H1 (cell line): ENCODE measurements at regions not wholly inside any gene's neighbourhood (a gene's known extent, or its start where the extent isn't known, plus 50 kb on each side); places are given as distances from the start of the nearest gene placed in this dataset.

Source experiments
- CTCF ChIA-PET: fragments of 300-600 bp; sonication (Branson Sonifier 250); formaldehyde crosslinking; loops from one replicate; lab custom pipeline; 2021; ENCODE audit not compliant: partially characterized antibody; lab: Charles Lee
- POLR2A ChIA-PET: fragments of 300-600 bp; sonication (Branson Sonifier 250); formaldehyde crosslinking; loops from one replicate; lab custom pipeline; 2021; ENCODE audit warnings: inconsistent platforms; ENCODE audit not compliant: partially characterized antibody; lab: Charles Lee
- DNase-seq, 2 experiments: peaks; one replicate each; pipeline versions ENCODE4 v3.0.0 to v3.0.0-alpha.2; 2010 to 2022; ENCODE audit warnings: low spot score in 2 of 2, low read depth in 1 of 2, mixed read lengths in 1 of 2
- FAIRE-seq: peaks from 2 replicates; lab custom pipeline; 2011; peaks lifted over from hg19 to GRCh38; lab: Jason Lieb, UNC
- H2AFZ ChIP-seq: 2 replicates; pipeline ENCODE4 v1.8.1; 2012; ENCODE audit warnings: low read length, inconsistent platforms
- H2AK5ac ChIP-seq: 2 replicates; pipeline ENCODE4 v1.6.1; 2013; ENCODE audit warnings: low read depth, low read length
- H2BK120ac ChIP-seq: replicated peaks from 2 replicates; pipeline ENCODE3; 2013; ENCODE audit warnings: low read depth, low read length, inconsistent platforms
- H2BK12ac ChIP-seq: 2 replicates; pipeline ENCODE4 v1.6.1; 2013; ENCODE audit warnings: low read depth, low read length
- H2BK15ac ChIP-seq: 2 replicates; pipeline ENCODE4 v1.6.1; 2013; ENCODE audit warnings: low read length
- H2BK20ac ChIP-seq: 2 replicates; pipeline ENCODE4 v1.6.1; 2013; ENCODE audit warnings: low read length
- H2BK5ac ChIP-seq: 2 replicates; pipeline ENCODE4 v1.6.1; 2013; ENCODE audit warnings: low read depth, low read length
- H3K14ac ChIP-seq: 2 replicates; pipeline ENCODE4 v1.6.1; 2013; ENCODE audit warnings: inconsistent platforms; ENCODE audit not compliant: insufficient read length
- H3K18ac ChIP-seq: 2 replicates; pipeline ENCODE4 v1.6.1; 2013; ENCODE audit warnings: low read length; ENCODE audit errors: extremely low read depth
- H3K23ac ChIP-seq: 2 replicates; pipeline ENCODE4 v1.6.1; 2013; ENCODE audit warnings: inconsistent platforms; ENCODE audit not compliant: insufficient read length
- H3K23me2 ChIP-seq: 2 replicates; pipeline ENCODE4 v1.6.1; 2013; ENCODE audit warnings: low read depth, low read length
- H3K27ac ChIP-seq: 2 replicates; pipeline ENCODE4 v1.6.1; 2011; ENCODE audit warnings: low read depth, low read length, inconsistent platforms
- H3K27me3 ChIP-seq, 4 experiments: replicated peaks in 1 of 4; 1 replicate in 1 of 4; 2 replicates in 3 of 4; pipeline versions ENCODE4 v1.6.1 to v1.8.1; 2011 to 2013; ENCODE audit warnings: low read length in 3 of 4, mild to moderate bottlenecking in 3 of 4, inconsistent platforms in 2 of 4, mixed read lengths in 2 of 4, moderate library complexity in 1 of 4; ENCODE audit not compliant: control insufficient read depth in 3 of 4, insufficient read depth in 3 of 4; ENCODE audit errors: extremely low read depth in 1 of 4
- H3K36me3 ChIP-seq, 4 experiments: 2 replicates each; pipeline versions ENCODE4 v1.6.1 to v1.8.1; 2011 to 2013; ENCODE audit warnings: mild to moderate bottlenecking in 4 of 4, low read length in 3 of 4, moderate library complexity in 2 of 4, control low read depth in 1 of 4, inconsistent platforms in 1 of 4; ENCODE audit not compliant: insufficient read depth in 4 of 4, control insufficient read depth in 2 of 4
- H3K4ac ChIP-seq: replicated peaks from 2 replicates; pipeline ENCODE3; 2013; ENCODE audit warnings: low read length, low read depth, mixed read lengths, inconsistent platforms; ENCODE audit not compliant: insufficient read length
- H3K4me1 ChIP-seq, 4 experiments: replicated peaks in 1 of 4; 1 replicate in 1 of 4; 2 replicates in 3 of 4; pipeline versions ENCODE4 v1.6.1 to v1.8.1; 2011 to 2013; ENCODE audit warnings: low read length in 3 of 4, inconsistent platforms in 2 of 4, mixed read lengths in 1 of 4; ENCODE audit not compliant: insufficient read depth in 4 of 4, control insufficient read depth in 3 of 4
- H3K4me2 ChIP-seq, 2 experiments: 2 replicates each; pipeline versions ENCODE4 v1.6.1 to v1.8.1; 2011 to 2013; ENCODE audit warnings: low read depth in 2 of 2, low read length in 2 of 2, control low read depth in 1 of 2, inconsistent platforms in 1 of 2, mild to moderate bottlenecking in 1 of 2; ENCODE audit not compliant: insufficient read depth in 1 of 2
- H3K4me3 ChIP-seq, 4 experiments: fragments of 200-600, 300-600 bp in 1 of 4; sonication (generic), shearing (Covaris generic), sonication (Bioruptor Twin) in 1 of 4; 2 replicates each; pipeline versions ENCODE4 v1.5.1 to v1.8.1; 2011 to 2016; ENCODE audit warnings: low read length in 4 of 4, low read depth in 3 of 4, control low read depth in 2 of 4, inconsistent platforms in 2 of 4, mild to moderate bottlenecking in 2 of 4, mixed read lengths in 1 of 4, moderate library complexity in 1 of 4; ENCODE audit not compliant: insufficient read depth in 2 of 4; ENCODE audit errors: extremely low read depth in 1 of 4
- H3K56ac ChIP-seq: replicated peaks from 2 replicates; pipeline ENCODE3; 2013; ENCODE audit warnings: low read depth, mild to moderate bottlenecking, mixed read lengths, low read length, inconsistent platforms; ENCODE audit not compliant: insufficient read length
- H3K79me1 ChIP-seq: 2 replicates; pipeline ENCODE4 v1.6.1; 2013; ENCODE audit warnings: low read depth, low read length, control low read depth
- H3K79me2 ChIP-seq, 2 experiments: 2 replicates each; pipeline versions ENCODE4 v1.6.1 to v1.8.1; 2012 to 2013; ENCODE audit warnings: low read length in 2 of 2, mild to moderate bottlenecking in 2 of 2, inconsistent platforms in 1 of 2; ENCODE audit not compliant: insufficient read depth in 2 of 2, control insufficient read depth in 1 of 2
- H3K9ac ChIP-seq, 4 experiments: replicated peaks in 1 of 4; 1 replicate in 1 of 4; 2 replicates in 3 of 4; pipeline versions ENCODE4 v1.6.1 to v1.8.1; 2011 to 2013; ENCODE audit warnings: low read depth in 3 of 4, low read length in 3 of 4, control low read depth in 2 of 4, mild to moderate bottlenecking in 2 of 4, moderate library complexity in 2 of 4, inconsistent platforms in 1 of 4; ENCODE audit errors: extremely low read depth in 1 of 4
- H3K9me3 ChIP-seq, 2 experiments: 2 replicates each; pipeline versions ENCODE4 v1.6.1 to v1.8.1; 2012 to 2013; ENCODE audit warnings: mild to moderate bottlenecking in 2 of 2, moderate library complexity in 2 of 2, control low read depth in 1 of 2, inconsistent platforms in 1 of 2, low read depth in 1 of 2, low read length in 1 of 2, mixed read lengths in 1 of 2; ENCODE audit not compliant: insufficient read depth in 2 of 2
- H4K20me1 ChIP-seq, 2 experiments: replicated peaks in 1 of 2; 2 replicates each; pipeline versions ENCODE3 to v1.8.1; 2011 to 2013; ENCODE audit warnings: inconsistent platforms in 2 of 2, low read length in 2 of 2, mild to moderate bottlenecking in 1 of 2; ENCODE audit not compliant: insufficient read depth in 2 of 2, control insufficient read depth in 1 of 2
- H4K5ac ChIP-seq: 2 replicates; pipeline ENCODE4 v1.6.1; 2013; ENCODE audit warnings: low read length, low read depth, mixed read lengths, inconsistent platforms; ENCODE audit not compliant: insufficient read length
- H4K8ac ChIP-seq: 2 replicates; pipeline ENCODE4 v1.8.0; 2013; ENCODE audit warnings: mild to moderate bottlenecking, moderate library complexity, low read length, inconsistent platforms; ENCODE audit not compliant: insufficient read depth; ENCODE audit errors: extremely low read depth
- H4K91ac ChIP-seq: replicated peaks from 2 replicates; pipeline ENCODE3; 2013; ENCODE audit warnings: low read length, mixed read lengths, inconsistent platforms; ENCODE audit not compliant: insufficient read length
- CBX5 ChIP-seq: fragments of 300-800, 300-1000 bp; sonication (generic); IDR thresholded peaks from 2 replicates; pipeline ENCODE4 v1.7.1; 2016; ENCODE audit warnings: antibody characterized with exemption, low read length, low read depth
- CREB1 ChIP-seq: IDR thresholded peaks from 2 replicates; pipeline ENCODE4 v1.6.1; 2012; ENCODE audit warnings: inconsistent platforms
- GABPA ChIP-seq: IDR thresholded peaks from 2 replicates; pipeline ENCODE4 v1.6.1; 2011; ENCODE audit warnings: mild to moderate bottlenecking, low read length, moderate library complexity, borderline replicate concordance; ENCODE audit not compliant: insufficient read depth
- KDM1A ChIP-seq: fragments of 200-600, 300-600 bp; sonication (generic); IDR thresholded peaks from 2 replicates; pipeline ENCODE4 v1.7.1; 2016; ENCODE audit warnings: mild to moderate bottlenecking, low read length, borderline replicate concordance
- KDM5A ChIP-seq: fragments of 200-600 bp; IDR thresholded peaks from 2 replicates; pipeline ENCODE4 v1.7.1; 2012; ENCODE audit warnings: mild to moderate bottlenecking, low read length, inconsistent platforms, mixed read lengths
- POLR2AphosphoS5 ChIP-seq: IDR thresholded peaks from 2 replicates; pipeline ENCODE4 v1.6.1; 2011; ENCODE audit warnings: low read depth, low read length
- SIRT6 ChIP-seq: IDR thresholded peaks from one replicate; pipeline ENCODE4 v1.7.1; 2012; ENCODE audit warnings: low read length, inconsistent platforms
- SRF ChIP-seq: IDR thresholded peaks from 2 replicates; pipeline ENCODE4 v1.6.1; 2011; ENCODE audit warnings: mild to moderate bottlenecking, low read depth, low read length, moderate library complexity
- WGBS, 2 experiments: shearing (Covaris generic) in 1 of 2; methylation state at CpG; one replicate each; pipeline versions ENCODE4 v1.1.6 to v1.1.7; 2013 to 2015; ENCODE audit warnings: low lambda C conversion rate in 2 of 2, mixed read lengths in 2 of 2, inconsistent platforms in 1 of 2, low coverage in 1 of 2, missing lambda C conversion rate in 1 of 2; ENCODE audit not compliant: insufficient replicate concordance in 2 of 2, insufficient coverage in 1 of 2, insufficient read length in 1 of 2; ENCODE audit errors: extremely low coverage in 1 of 2, missing lambda C conversion rate in 1 of 2; 5-methylcytosine and 5-hydroxymethylcytosine counted together
- TF ChIP-seq, protein P1 (sequence below): IDR thresholded peaks from 2 replicates; pipeline ENCODE4 v1.6.1; 2012; ENCODE audit warnings: inconsistent platforms

DNA sequence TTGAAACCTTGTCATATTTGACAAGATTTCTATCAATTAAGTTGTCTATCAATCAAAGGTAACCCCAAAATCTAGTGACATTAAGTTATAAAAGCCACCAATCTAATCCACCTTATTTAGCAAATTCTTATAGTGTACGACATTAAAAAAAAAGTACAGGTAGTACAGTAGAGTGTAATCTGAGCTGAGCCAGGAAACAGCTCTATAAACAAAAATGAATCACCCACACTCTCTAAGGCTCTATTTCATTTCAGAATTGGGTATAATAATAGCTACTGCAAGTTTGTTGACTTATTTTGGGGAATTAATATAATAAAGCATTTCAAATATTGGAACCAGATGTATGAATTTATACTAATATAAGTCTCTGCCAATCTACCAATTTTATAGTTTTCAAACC is 342.4 kb upstream of the FLRT2 start:
- Histone ChIP-seq H3K56ac (no peak overlapping the region), H3K79me2 (no peaks in the 10 kb centered on the region), H4K91ac (no peak overlapping the region), H2BK15ac (no peak overlapping the region), H3K18ac (no peak overlapping the region), H2BK20ac (no peak overlapping the region), H2BK12ac (no peak overlapping the region), H2BK5ac (no peak overlapping the region), H3K9me3 (no peaks in the 10 kb centered on the region), H2BK120ac (no peak overlapping the region), H3K36me3 (no peaks in the 10 kb centered on the region), H3K27ac (no peak overlapping the region), H3K4me3 (no peak overlapping the region), H3K4ac (no peak overlapping the region), H4K8ac (no peak overlapping the region), H3K79me1 (no peaks in the 10 kb centered on the region), H3K27me3 (no peaks in the 10 kb centered on the region), H3K23me2 (no peaks in the 10 kb centered on the region), H4K5ac (no peak overlapping the region), H2AFZ (no peak overlapping the region), H3K9ac (no peak overlapping the region), H2AK5ac (no peak overlapping the region), H3K23ac (no peak overlapping the region), H3K4me1 (no peaks in the 10 kb centered on the region), H4K20me1 (no peaks in the 10 kb centered on the region), H3K4me2 (no peak overlapping the region), H3K14ac (no peak overlapping the region)
- no peak for DNase-seq
- WGBS, 2 experiments, result 94% methylated on average over 1 of the region's 1 CpG; no CpG with 5 or more reads in 1 of the 2 experiments
- no peak for TF ChIP-seq KDM1A
- no peak for TF ChIP-seq SRF
- TF ChIP-seq, protein P1, sequence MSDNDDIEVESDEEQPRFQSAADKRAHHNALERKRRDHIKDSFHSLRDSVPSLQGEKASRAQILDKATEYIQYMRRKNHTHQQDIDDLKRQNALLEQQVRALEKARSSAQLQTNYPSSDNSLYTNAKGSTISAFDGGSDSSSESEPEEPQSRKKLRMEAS, result no peak
- TF ChIP-seq CREB1, result no peak
- no peak for TF ChIP-seq SIRT6
- TF ChIP-seq CBX5, result no peak
- TF ChIP-seq GABPA, result no peak
- no peak for TF ChIP-seq POLR2AphosphoS5
- no peak for TF ChIP-seq KDM5A
- ChIA-PET POLR2A (no interaction called here), CTCF (no interaction called here)
- FAIRE-seq, result no peak
